HCT116 (cell line): ENCODE measurements at regions not wholly inside any gene's neighbourhood (a gene's known extent, or its start where the extent isn't known, plus 50 kb on each side); places are given as distances from the start of the nearest gene placed in this dataset.

ENCODE experiments used
- ATAC-seq: fragments of 200-7000 bp; cut with Tn5 transposase; 2 replicates; pipeline ENCODE4 v1.9.1; 2020; ENCODE audit warnings: mild to moderate bottlenecking, moderate library complexity
- BruUV-seq: library from RNA; stranded (reverse); fragments of 400-500 nt; replicated peaks from 2 replicates; lab custom pipeline; 2021; lab: Mats Ljungman, UMichigan
- CTCF ChIA-PET: fragments of 300-600 bp; sonication (Branson Sonifier 250); formaldehyde crosslinking; loops from one replicate; lab custom pipeline; 2021; ENCODE audit warnings: antibody characterized with exemption; lab: Charles Lee
- POLR2A ChIA-PET: fragments of 300-600, 350-600 bp; sonication (Branson Sonifier 250); formaldehyde crosslinking; loops from one replicate; lab custom pipeline; 2021; ENCODE audit warnings: antibody characterized with exemption; lab: Charles Lee
- RAD21 ChIA-PET, 2 experiments: fragments of 300-600 bp; sonication (Branson Sonifier 250); formaldehyde crosslinking; loops; one replicate each; lab custom pipeline; 2023; ENCODE audit warnings: low total read pairs in 2 of 2; ENCODE audit not compliant: uncharacterized antibody in 2 of 2, unreplicated experiment in 2 of 2, low non-redundant PET in 1 of 2; lab: Charles Lee
- DNase-seq: peaks from one replicate; pipeline ENCODE4 v3.0.0-alpha.2; 2010; ENCODE audit warnings: low read depth, low spot score
- H2AFZ ChIP-seq: fragments of 200-600 bp; shearing (Covaris generic), sonication (generic); 2 replicates; pipeline ENCODE4 v1.6.1; 2017; ENCODE audit warnings: low read depth, mixed run types, mixed read lengths, antibody characterized with exemption, low read length; ENCODE audit not compliant: poor library complexity, severe bottlenecking
- H3K27ac ChIP-seq: 2 replicates; pipeline ENCODE4 v1.5.1; 2012; ENCODE audit warnings: low read depth, low read length
- H3K27me3 ChIP-seq: fragments of 200-600 bp; sonication (generic); 2 replicates; pipeline ENCODE4 v1.6.1; 2016; ENCODE audit warnings: mixed run types, low read length, mixed read lengths; ENCODE audit not compliant: insufficient read depth
- H3K36me3 ChIP-seq, 2 experiments: fragments of 200-500 bp in 1 of 2; fragments of 200-600 bp in 1 of 2; sonication (Bioruptor generic) in 1 of 2; sonication (generic) in 1 of 2; 2 replicates each; pipeline versions ENCODE4 v1.5.1 to v1.6.1; 2014 to 2016; ENCODE audit warnings: low read length in 2 of 2, inconsistent platforms in 1 of 2, mixed read lengths in 1 of 2, mixed run types in 1 of 2; ENCODE audit not compliant: insufficient read depth in 2 of 2, control insufficient read depth in 1 of 2
- H3K4me1 ChIP-seq, 2 experiments: fragments of 200-600 bp in 1 of 2; sonication (generic) in 1 of 2; 2 replicates each; pipeline versions ENCODE4 v1.5.1 to v1.6.1; 2012 to 2017; ENCODE audit warnings: low read length in 2 of 2, inconsistent platforms in 1 of 2, mild to moderate bottlenecking in 1 of 2, mixed read lengths in 1 of 2, mixed run types in 1 of 2, moderate library complexity in 1 of 2; ENCODE audit not compliant: insufficient read depth in 2 of 2, control insufficient read depth in 1 of 2
- H3K4me2 ChIP-seq: fragments of 200-600 bp; sonication (generic); 2 replicates; pipeline ENCODE4 v1.6.1; 2017; ENCODE audit warnings: mixed run types, low read length, mixed read lengths
- H3K4me3 ChIP-seq, 2 experiments: fragments of 200-600 bp in 1 of 2; sonication (generic) in 1 of 2; replicated peaks in 1 of 2; 2 replicates each; pipeline ENCODE4 v1.5.1; 2011 to 2016; ENCODE audit warnings: low read length in 2 of 2, control low read depth in 1 of 2, low read depth in 1 of 2, mild to moderate bottlenecking in 1 of 2, mixed read lengths in 1 of 2, mixed run types in 1 of 2
- H3K79me2 ChIP-seq: fragments of 200-600 bp; sonication (generic); 2 replicates; pipeline ENCODE4 v1.6.1; 2017; ENCODE audit warnings: mild to moderate bottlenecking, mixed run types, low read length, moderate library complexity, mixed read lengths; ENCODE audit not compliant: insufficient read depth
- H3K9ac ChIP-seq: fragments of 200-600 bp; sonication (generic); 2 replicates; pipeline ENCODE4 v1.6.1; 2016; ENCODE audit warnings: low read length, mixed read lengths
- H3K9me2 ChIP-seq: fragments of 200-600 bp; sonication (generic), shearing (Covaris generic); 2 replicates; pipeline ENCODE4 v1.6.1; 2017; ENCODE audit warnings: mixed run types, mild to moderate bottlenecking, moderate library complexity; ENCODE audit not compliant: insufficient read depth
- H3K9me3 ChIP-seq, 2 experiments: fragments of 200-500 bp in 1 of 2; fragments of 200-600 bp in 1 of 2; sonication (Bioruptor generic) in 1 of 2; sonication (generic) in 1 of 2; 2 replicates each; pipeline ENCODE4 v1.6.1; 2014 to 2017; ENCODE audit warnings: low read length in 2 of 2, mixed read lengths in 2 of 2, inconsistent platforms in 1 of 2, low read depth in 1 of 2, mild to moderate bottlenecking in 1 of 2, mixed run types in 1 of 2, moderate library complexity in 1 of 2; ENCODE audit not compliant: control insufficient read depth in 1 of 2, insufficient read depth in 1 of 2
- H4K20me1 ChIP-seq: fragments of 200-600 bp; sonication (generic), shearing (Covaris generic); 2 replicates; pipeline ENCODE4 v1.6.1; 2017; ENCODE audit warnings: mixed run types, mild to moderate bottlenecking, moderate library complexity; ENCODE audit not compliant: insufficient read depth
- ATF3 ChIP-seq: IDR thresholded peaks from 2 replicates; pipeline ENCODE4 v1.6.1; 2012
- CBX3 ChIP-seq: IDR thresholded peaks from 2 replicates; pipeline ENCODE4 v1.6.1; 2012; ENCODE audit warnings: low read depth
- CTCF ChIP-seq, 3 experiments: fragments of 200-600 bp in 1 of 3; sonication (generic) in 1 of 3; IDR thresholded peaks in 2 of 3; conservative IDR thresholded peaks in 1 of 3; 2 replicates each; pipeline ENCODE4 v1.5.1; 2012 to 2017; ENCODE audit warnings: low read depth in 2 of 3, low read length in 2 of 3, antibody characterized with exemption in 1 of 3, borderline replicate concordance in 1 of 3, control low read depth in 1 of 3, mild to moderate bottlenecking in 1 of 3, mixed read lengths in 1 of 3, mixed run types in 1 of 3, moderate library complexity in 1 of 3; ENCODE audit not compliant: insufficient read depth in 1 of 3
- ELF1 ChIP-seq: IDR thresholded peaks from 2 replicates; pipeline ENCODE4 v1.6.1; 2012; ENCODE audit warnings: low read depth, borderline replicate concordance
- EZH2phosphoT487 ChIP-seq: fragments of 200-600 bp; IDR thresholded peaks from 2 replicates; pipeline ENCODE4 v1.6.1; 2018; ENCODE audit warnings: antibody characterized with exemption, borderline replicate concordance
- FOSL1 ChIP-seq: IDR thresholded peaks from 2 replicates; pipeline ENCODE4 v1.6.1; 2012; ENCODE audit warnings: low read depth
- POLR2A ChIP-seq: IDR thresholded peaks from 2 replicates; pipeline ENCODE4 v1.7.0; 2011; ENCODE audit warnings: borderline replicate concordance; ENCODE audit not compliant: insufficient read depth, insufficient read length; ENCODE audit errors: extremely low read depth
- RAD21 ChIP-seq: IDR thresholded peaks from 2 replicates; pipeline ENCODE4 v1.6.1; 2012; ENCODE audit warnings: low read depth, mild to moderate bottlenecking
- ZBTB33 ChIP-seq: IDR thresholded peaks from 2 replicates; pipeline ENCODE4 v1.6.1; 2011; ENCODE audit warnings: mild to moderate bottlenecking, low read length, moderate library complexity; ENCODE audit not compliant: insufficient replicate concordance; ENCODE audit errors: extremely low read depth
- ZFX ChIP-seq: fragments of 450-650 bp; IDR thresholded peaks from 2 replicates; pipeline ENCODE4 v1.6.1; 2017
- ZNF274 ChIP-seq: fragments of 200-500 bp; sonication (Bioruptor generic); IDR thresholded peaks from 2 replicates; pipeline ENCODE4 v1.6.1; 2014; ENCODE audit warnings: mild to moderate bottlenecking, low read depth, low read length, inconsistent platforms
- intact Hi-C: fragments of 100-400 bp; cut with micrococcal nuclease; formaldehyde crosslinking; loops from 2 replicates; pipeline ENCODE4 v1.10.0; 2022

GRCh38 chr1:208615371-208615770, 371.2 kb upstream of the PLXNA2 start:
- Histone ChIP-seq H3K36me3 (no peaks in the 10 kb centered on the region), H3K27ac (no peak overlapping the region), H3K9ac (no peak overlapping the region), H3K4me2 (no peak overlapping the region), H3K4me3 (no peak overlapping the region), H4K20me1 (no peaks in the 10 kb centered on the region), H3K9me2 (no peaks in the 10 kb centered on the region), H3K79me2 (no peaks in the 10 kb centered on the region), H2AFZ (no peak overlapping the region), H3K27me3 (no peaks in the 10 kb centered on the region), H3K4me1 (no peaks in the 10 kb centered on the region), H3K9me3 (no peaks in the 10 kb centered on the region)
- ATAC-seq, result no peak
- TF ChIP-seq CBX3, result no peak
- TF ChIP-seq ZNF274, result no peak
- no peak for TF ChIP-seq RAD21
- no peak for TF ChIP-seq FOSL1
- TF ChIP-seq ATF3, result no peak
- TF ChIP-seq ZFX, result no peak
- no peak for TF ChIP-seq CTCF (IDR thresholded peaks at IDR 0.05 in 2 of 3, conservative IDR thresholded peaks at IDR 0.05 in 1 of 3; ENCODE audit: borderline replicate concordance in 1 of 3, insufficient read depth in 1 of 3, low read depth in 2 of 3, low read length in 2 of 3)
- no peak for TF ChIP-seq POLR2A
- TF ChIP-seq EZH2phosphoT487, result no peak
- TF ChIP-seq ELF1, result no peak
- no peak for TF ChIP-seq ZBTB33
- POLR2A ChIA-PET, result no interaction called here
- BruUV-seq, result no TSS peak
- intact Hi-C loops, result no loop called here
- CTCF ChIA-PET, result no interaction called here
- no peak for DNase-seq
- RAD21 ChIA-PET, result no interaction called here
